Spleen (tissue), 11 donors: ENCODE measurements at regions not wholly inside any gene's neighbourhood (a gene's known extent, or its start where the extent isn't known, plus 50 kb on each side); places are given as distances from the start of the nearest gene placed in this dataset.

Experiments used
- DNase-seq: peaks from one replicate; pipeline ENCODE4 v3.0.0-alpha.2; 2020
- H3K27ac ChIP-seq, 8 donors: fragments of 200-600 bp; sonication (generic) in 7 of 8; 1 replicate in 4 of 8; 2 replicates in 4 of 8; pipeline versions ENCODE4 v1.5.0 to v1.8.0; 2016 to 2021; ENCODE audit warnings: inconsistent platforms in 4 of 8, mild to moderate bottlenecking in 4 of 8, moderate library complexity in 1 of 8
- H3K27me3 ChIP-seq, 7 donors: fragments of 200-600 bp; sonication (generic) in 6 of 7; replicated peaks in 1 of 7; 1 replicate in 4 of 7; 2 replicates in 3 of 7; pipeline versions ENCODE4 v1.5.0 to v1.8.0; 2016 to 2021; ENCODE audit warnings: inconsistent platforms in 3 of 7, mild to moderate bottlenecking in 1 of 7
- H3K36me3 ChIP-seq, 6 donors: fragments of 200-600 bp; sonication (generic) in 5 of 6; 1 replicate in 4 of 6; 2 replicates in 2 of 6; pipeline versions ENCODE4 v1.5.0 to v1.8.0; 2016 to 2021; ENCODE audit warnings: inconsistent platforms in 2 of 6
- H3K4me1 ChIP-seq, 6 donors: fragments of 200-600 bp; sonication (generic) in 5 of 6; 1 replicate in 3 of 6; 2 replicates in 3 of 6; pipeline versions ENCODE4 v1.5.0 to v1.8.0; 2016 to 2021; ENCODE audit warnings: inconsistent platforms in 3 of 6
- H3K4me3 ChIP-seq, 8 donors: fragments of 200-600 bp; sonication (generic) in 7 of 8; 1 replicate in 4 of 8; 2 replicates in 4 of 8; pipeline versions ENCODE4 v1.5.0 to v1.8.0; 2016 to 2021; ENCODE audit warnings: inconsistent platforms in 4 of 8, mild to moderate bottlenecking in 4 of 8, moderate library complexity in 2 of 8
- H3K9me3 ChIP-seq, 8 donors: fragments of 200-600 bp; sonication (generic) in 7 of 8; 1 replicate in 4 of 8; 2 replicates in 4 of 8; pipeline versions ENCODE4 v1.5.0 to v1.8.0; 2016 to 2021; ENCODE audit warnings: inconsistent platforms in 4 of 8
- POLR2A ChIP-seq, 3 donors: fragments of 450-650 bp; IDR thresholded peaks; one replicate each; pipeline ENCODE4 v1.5.1; 2017; ENCODE audit warnings: antibody characterized with exemption in 3 of 3, mild to moderate bottlenecking in 1 of 3
- POLR2AphosphoS5 ChIP-seq, 3 donors: sonication (generic); formaldehyde crosslinking; IDR thresholded peaks; one replicate each; pipeline ENCODE4 v1.5.1; 2017; ENCODE audit warnings: antibody characterized with exemption in 3 of 3
- WGBS, 5 donors: extraction: QIAGEN DNeasy Blood & Tissue Kit in 3 of 5; methylation state at CpG; one replicate each; pipeline versions ENCODE4 v1.1.5 to v1.1.7; 2013 to 2018; 5-methylcytosine and 5-hydroxymethylcytosine counted together
- intact Hi-C: fragments of 100-400 bp; cut with DNase I; formaldehyde crosslinking; loops from one replicate; pipeline ENCODE4 v1.15.0; 2023; ENCODE audit warnings: low total_unique reads
- TF ChIP-seq, protein P1 (sequence below), 11 experiments: fragments of 200-600 bp in 7 of 11; fragments of 450-650 bp in 4 of 11; sonication (generic) in 4 of 11; IDR thresholded peaks in 8 of 11; conservative IDR thresholded peaks in 3 of 11; 1 replicate in 7 of 11; 2 replicates in 4 of 11; pipeline versions ENCODE4 v1.4.0 to v1.8.0; 2016 to 2021; ENCODE audit warnings: antibody characterized with exemption in 11 of 11, inconsistent platforms in 4 of 11, mild to moderate bottlenecking in 1 of 11
- donor health status: healthy with polysubstance abuse.
- donor health status: DM: no; HTN: no; CAD: no; lungs with moderate emphysema.
- donor health status: DM: no; HTN: no; CAD: no.
- donor health status: Bipolar disorder and iron deficiency.
- donor health status: healthy.
- donor health status: DM: no; HTN: no; CAD: no.
- donor health status: DM: yes; HTN: yes; CAD: no.

GRCh38 chr13:107392205-107392604, 823.1 kb downstream of the LIG4 start:
- Histone ChIP-seq H3K4me3 (no peak overlapping the region), H3K27me3 (no peaks in the 10 kb centered on the region), H3K27ac (no peak overlapping the region), H3K9me3 (peaks cover 0 to 6% (median 0%) of the 10 kb centered on the region in 8 donors), H3K36me3 (no peaks in the 10 kb centered on the region), H3K4me1 (no peaks in the 10 kb centered on the region)
- no peak for DNase-seq
- intact Hi-C loops = no loop called here
- TF ChIP-seq POLR2A (IDR thresholded peaks at IDR 0.05) (no peak), POLR2AphosphoS5 (IDR thresholded peaks at IDR 0.05) (no peak)
- TF ChIP-seq, protein P1, sequence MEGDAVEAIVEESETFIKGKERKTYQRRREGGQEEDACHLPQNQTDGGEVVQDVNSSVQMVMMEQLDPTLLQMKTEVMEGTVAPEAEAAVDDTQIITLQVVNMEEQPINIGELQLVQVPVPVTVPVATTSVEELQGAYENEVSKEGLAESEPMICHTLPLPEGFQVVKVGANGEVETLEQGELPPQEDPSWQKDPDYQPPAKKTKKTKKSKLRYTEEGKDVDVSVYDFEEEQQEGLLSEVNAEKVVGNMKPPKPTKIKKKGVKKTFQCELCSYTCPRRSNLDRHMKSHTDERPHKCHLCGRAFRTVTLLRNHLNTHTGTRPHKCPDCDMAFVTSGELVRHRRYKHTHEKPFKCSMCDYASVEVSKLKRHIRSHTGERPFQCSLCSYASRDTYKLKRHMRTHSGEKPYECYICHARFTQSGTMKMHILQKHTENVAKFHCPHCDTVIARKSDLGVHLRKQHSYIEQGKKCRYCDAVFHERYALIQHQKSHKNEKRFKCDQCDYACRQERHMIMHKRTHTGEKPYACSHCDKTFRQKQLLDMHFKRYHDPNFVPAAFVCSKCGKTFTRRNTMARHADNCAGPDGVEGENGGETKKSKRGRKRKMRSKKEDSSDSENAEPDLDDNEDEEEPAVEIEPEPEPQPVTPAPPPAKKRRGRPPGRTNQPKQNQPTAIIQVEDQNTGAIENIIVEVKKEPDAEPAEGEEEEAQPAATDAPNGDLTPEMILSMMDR (IDR thresholded peaks at IDR 0.05 in 8 of 11, conservative IDR thresholded peaks at IDR 0.05 in 3 of 11) = no peak
- WGBS, 5 donors = 52 to 85% (median 54%) methylated on average over 1 of the region's 1 CpG

- H3K27me3 ChIP-seq = no peaks in the 10 kb centered on the region
- no peaks in the 10 kb centered on the region for H3K36me3 ChIP-seq
- 62 to 84% (median 77%) methylated on average over 2 of the region's 2 CpGs for WGBS, 5 donors
- DNase-seq = no peak
- TF ChIP-seq POLR2AphosphoS5 (IDR thresholded peaks at IDR 0.05) (no peak), POLR2A (IDR thresholded peaks at IDR 0.05) (no peak)
- TF ChIP-seq, protein P1 (IDR thresholded peaks at IDR 0.05 in 8 of 11, conservative IDR thresholded peaks at IDR 0.05 in 3 of 11) = no peak
- no peaks in the 10 kb centered on the region for H3K4me1 ChIP-seq
- H3K27ac ChIP-seq = no peak overlapping the region
- H3K9me3 ChIP-seq = peaks cover 0 to 6% (median 0%) of the 10 kb centered on the region in 8 donors
- no peak overlapping the region for H3K4me3 ChIP-seq
- intact Hi-C loops = no loop called here
Observed at GRCh38 chr13:107387525-107387924, 819.6 kb upstream of the ARGLU1 start.

GRCh38 chr13:107379407-107380155, 811.6 kb upstream of the ARGLU1 start:
- Histone ChIP-seq H3K4me1 (no peaks in the 10 kb centered on the region), H3K36me3 (no peaks in the 10 kb centered on the region), H3K27me3 (no peaks in the 10 kb centered on the region), H3K9me3 (no peaks in the 10 kb centered on the region), H3K4me3 (no peak overlapping the region), H3K27ac (no peak overlapping the region)
- DNase-seq = no peak
- intact Hi-C loops = no loop called here
- 68 to 78% (median 72%) methylated on average over 7 of the region's 7 CpGs for WGBS, 5 donors
- no peak for TF ChIP-seq POLR2A (IDR thresholded peaks at IDR 0.05)
- TF ChIP-seq, protein P1 (IDR thresholded peaks at IDR 0.05 in 8 of 11, conservative IDR thresholded peaks at IDR 0.05 in 3 of 11) = no peak
- no peak for TF ChIP-seq POLR2AphosphoS5 (IDR thresholded peaks at IDR 0.05)

DNA sequence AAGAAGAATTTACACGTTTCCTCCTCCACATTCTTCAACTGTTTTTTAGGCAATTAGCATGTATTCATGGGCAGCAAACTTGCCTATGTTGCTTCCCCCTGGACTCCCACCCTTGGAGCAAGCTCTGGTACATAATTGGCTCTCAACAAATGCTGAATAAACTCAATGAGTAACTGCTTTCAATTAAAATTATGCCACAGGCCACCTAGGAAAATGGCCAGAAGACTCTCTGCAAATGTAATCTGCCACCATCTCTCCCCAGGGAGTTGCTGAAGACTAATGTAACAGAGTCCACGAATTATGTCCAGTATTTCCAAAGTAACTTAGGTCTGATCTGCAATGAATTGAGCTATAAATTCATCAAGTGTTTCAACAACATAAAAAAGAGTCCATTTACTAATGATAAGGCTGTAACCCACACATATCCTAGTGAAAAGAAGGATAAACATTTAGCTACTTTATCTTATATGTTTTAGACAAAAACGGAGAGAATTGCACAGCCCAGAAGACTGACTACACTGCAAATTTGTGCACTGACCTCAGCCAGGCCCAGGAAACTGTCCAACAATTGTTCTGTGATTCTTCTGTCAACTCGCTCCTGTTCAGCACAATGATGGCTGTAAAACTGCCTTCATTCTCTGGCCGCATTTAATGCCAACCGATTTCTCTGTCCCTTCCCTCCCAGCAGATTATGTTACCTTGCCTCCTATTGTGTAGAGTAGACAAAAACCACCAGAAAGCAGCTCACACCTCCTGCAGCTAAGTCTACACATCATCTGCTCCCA, 808.6 kb upstream of the ARGLU1 start:
- no peak for DNase-seq
- Histone ChIP-seq H3K4me3 (no peak overlapping the region), H3K4me1 (no peaks in the 10 kb centered on the region), H3K9me3 (no peaks in the 10 kb centered on the region), H3K27ac (no peak overlapping the region), H3K27me3 (no peaks in the 10 kb centered on the region), H3K36me3 (no peaks in the 10 kb centered on the region)
- 69 to 80% (median 74%) methylated on average over 6 of the region's 6 CpGs for WGBS, 5 donors
- intact Hi-C loops = no loop called here
- no peak for TF ChIP-seq POLR2AphosphoS5 (IDR thresholded peaks at IDR 0.05)
- TF ChIP-seq POLR2A (IDR thresholded peaks at IDR 0.05) = no peak
- TF ChIP-seq, protein P1 (IDR thresholded peaks at IDR 0.05 in 8 of 11, conservative IDR thresholded peaks at IDR 0.05 in 3 of 11) = no peak
